ENCODE measurements at regions not wholly inside any gene's neighbourhood (a gene's known extent, or its start where the extent isn't known, plus 50 kb on each side); places are given as distances from the start of the nearest gene placed in this dataset.

DNA sequence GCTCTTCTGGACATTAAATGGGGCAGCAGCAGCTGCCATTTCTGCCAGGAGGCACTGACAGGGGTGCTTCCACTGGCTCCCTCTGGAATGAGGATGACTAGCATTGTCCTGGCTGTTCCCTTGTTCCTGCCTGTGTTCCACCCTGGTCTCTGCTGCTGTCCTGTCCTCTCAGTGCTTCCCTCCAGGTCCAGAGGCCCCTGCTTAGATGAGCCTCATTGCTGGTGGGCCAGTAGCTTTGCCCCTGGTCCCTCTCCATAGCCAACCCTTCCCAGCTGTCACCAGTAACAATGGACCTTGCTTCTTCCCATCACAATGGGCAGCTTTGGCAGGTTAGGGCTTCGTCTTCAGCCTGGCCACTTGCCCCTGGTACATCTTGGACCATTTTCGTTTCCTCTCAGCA lies 561.1 kb downstream of the TCERG1L start:
- Histone ChIP-seq H3K27ac (no peak overlapping the region), H3K4me1 (no peaks in the 10 kb centered on the region), H3K36me3 (no peaks in the 10 kb centered on the region), H3K4me3 (no peak overlapping the region), H3K27me3 (no peaks in the 10 kb centered on the region), H3K9me3 (no peaks in the 10 kb centered on the region)
- TF ChIP-seq POLR2A (IDR thresholded peaks at IDR 0.05): no peak
- TF ChIP-seq, protein P1, sequence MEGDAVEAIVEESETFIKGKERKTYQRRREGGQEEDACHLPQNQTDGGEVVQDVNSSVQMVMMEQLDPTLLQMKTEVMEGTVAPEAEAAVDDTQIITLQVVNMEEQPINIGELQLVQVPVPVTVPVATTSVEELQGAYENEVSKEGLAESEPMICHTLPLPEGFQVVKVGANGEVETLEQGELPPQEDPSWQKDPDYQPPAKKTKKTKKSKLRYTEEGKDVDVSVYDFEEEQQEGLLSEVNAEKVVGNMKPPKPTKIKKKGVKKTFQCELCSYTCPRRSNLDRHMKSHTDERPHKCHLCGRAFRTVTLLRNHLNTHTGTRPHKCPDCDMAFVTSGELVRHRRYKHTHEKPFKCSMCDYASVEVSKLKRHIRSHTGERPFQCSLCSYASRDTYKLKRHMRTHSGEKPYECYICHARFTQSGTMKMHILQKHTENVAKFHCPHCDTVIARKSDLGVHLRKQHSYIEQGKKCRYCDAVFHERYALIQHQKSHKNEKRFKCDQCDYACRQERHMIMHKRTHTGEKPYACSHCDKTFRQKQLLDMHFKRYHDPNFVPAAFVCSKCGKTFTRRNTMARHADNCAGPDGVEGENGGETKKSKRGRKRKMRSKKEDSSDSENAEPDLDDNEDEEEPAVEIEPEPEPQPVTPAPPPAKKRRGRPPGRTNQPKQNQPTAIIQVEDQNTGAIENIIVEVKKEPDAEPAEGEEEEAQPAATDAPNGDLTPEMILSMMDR (IDR thresholded peaks at IDR 0.05): no peak
- ATAC-seq (no peak), DNase-seq (peak in 1 of 3 donors; percentile 26)
- 0% methylated on average over 2 of the region's 2 CpGs for WGBS (ENCODE audit: insufficient coverage, low coverage, low lambda C conversion rate, missing lambda C conversion rate)
- intact Hi-C loops (cut with DNase I): no loop called here

DNA sequence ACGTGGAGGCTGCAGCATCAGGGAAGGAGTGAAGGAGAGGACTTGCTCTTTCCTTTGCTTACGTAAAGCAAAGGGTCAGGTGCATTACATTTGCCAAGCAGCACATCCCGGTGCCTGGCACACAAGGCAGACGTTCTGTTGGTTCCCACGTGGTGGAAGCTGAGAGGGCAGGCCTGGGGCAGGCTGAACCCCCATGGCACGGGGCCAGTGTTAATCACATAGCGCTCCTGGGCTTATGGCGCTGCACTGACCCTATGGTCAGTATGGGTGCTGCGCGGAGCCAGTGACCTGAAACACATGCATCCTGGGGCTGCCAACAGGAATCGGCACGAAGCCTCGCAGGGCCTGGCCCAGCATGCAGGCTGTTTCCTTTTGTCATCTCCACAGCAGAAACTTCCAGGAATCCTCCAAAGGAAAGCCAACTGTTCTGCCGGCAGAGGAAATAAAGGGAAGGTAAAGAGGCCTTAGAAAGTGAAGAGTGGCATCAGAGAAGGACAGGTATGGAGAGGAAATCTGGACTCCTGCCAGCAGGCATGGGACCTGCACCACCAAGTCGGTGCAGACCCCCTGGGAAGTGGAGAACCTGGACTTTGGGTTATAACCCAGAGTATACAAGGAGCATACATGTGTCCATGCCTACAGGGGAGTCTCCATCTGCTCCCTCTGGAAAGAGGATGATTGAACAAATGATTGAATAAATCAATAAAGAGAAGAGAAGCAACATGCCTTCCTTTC lies 560.2 kb downstream of the TCERG1L start:
- WGBS (ENCODE audit: insufficient coverage, low coverage, low lambda C conversion rate, missing lambda C conversion rate): 40% methylated on average over 6 of the region's 15 CpGs
- no peak for ATAC-seq
- Histone ChIP-seq H3K36me3 (no peaks in the 10 kb centered on the region), H3K27me3 (no peaks in the 10 kb centered on the region), H3K9me3 (no peaks in the 10 kb centered on the region), H3K4me1 (no peaks in the 10 kb centered on the region), H3K4me3 (no peak overlapping the region), H3K27ac (no peak overlapping the region)
- TF ChIP-seq, protein P1 (IDR thresholded peaks at IDR 0.05): no peak
- no peak for TF ChIP-seq POLR2A (IDR thresholded peaks at IDR 0.05)
- peak in 2 of 3 donors; percentile 8 to 35 for DNase-seq
- intact Hi-C loops (cut with DNase I): no loop called here

- H3K4me3 ChIP-seq: no peak overlapping the region
- H3K36me3 ChIP-seq: no peaks in the 10 kb centered on the region
- 39% methylated on average over 5 of the region's 8 CpGs for WGBS (ENCODE audit: insufficient coverage, low coverage, low lambda C conversion rate, missing lambda C conversion rate)
- H3K4me1 ChIP-seq: no peaks in the 10 kb centered on the region
- H3K9me3 ChIP-seq: no peaks in the 10 kb centered on the region
- H3K27me3 ChIP-seq: no peaks in the 10 kb centered on the region
- ATAC-seq: peak in 1 of 4 donors; percentile 42
- TF ChIP-seq POLR2A (IDR thresholded peaks at IDR 0.05): no peak
- TF ChIP-seq, protein P1 (IDR thresholded peaks at IDR 0.05): no peak
- DNase-seq: peak in 2 of 3 donors; percentile 2 to 19
- intact Hi-C loops (cut with DNase I): no loop called here
- H3K27ac ChIP-seq: no peak overlapping the region
Observed at GRCh38 chr10:130751851-130752250, 559.7 kb downstream of the TCERG1L start.

DNA sequence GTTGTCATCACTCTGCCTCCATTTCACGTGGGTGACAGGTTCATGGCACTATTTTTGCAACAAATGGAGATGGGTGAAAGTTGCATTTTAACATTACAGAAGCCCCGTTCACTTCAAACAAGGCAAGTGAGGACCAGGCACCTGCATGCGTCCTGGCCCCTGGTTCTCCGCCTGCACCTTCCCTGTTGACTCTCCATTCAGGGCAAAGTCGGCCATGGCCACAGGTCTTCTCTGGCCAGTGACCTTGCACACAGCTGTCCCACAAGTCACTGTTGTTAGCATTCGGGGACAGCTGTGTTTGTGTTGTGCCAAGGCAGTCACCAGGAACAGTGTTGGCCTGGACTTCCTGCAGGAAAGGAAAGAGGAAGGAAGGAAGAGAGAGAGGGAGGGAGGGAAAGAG lies 554.9 kb downstream of the TCERG1L start:
- TF ChIP-seq, protein P1 (IDR thresholded peaks at IDR 0.05): no peak
- TF ChIP-seq POLR2A (IDR thresholded peaks at IDR 0.05): no peak
- Histone ChIP-seq H3K27me3 (no peaks in the 10 kb centered on the region), H3K9me3 (no peaks in the 10 kb centered on the region), H3K4me1 (no peaks in the 10 kb centered on the region), H3K4me3 (no peak overlapping the region), H3K36me3 (no peaks in the 10 kb centered on the region), H3K27ac (no peak overlapping the region)
- WGBS (ENCODE audit: insufficient coverage, low coverage, low lambda C conversion rate, missing lambda C conversion rate): 50% methylated on average over 4 of the region's 6 CpGs
- no peak for ATAC-seq
- DNase-seq: peak in 2 of 3 donors; percentile 7 to 23
- intact Hi-C loops (cut with DNase I): no loop called here

Data from right lobe of liver (tissue), 6 donors.